ENCODE measurements at regions not wholly inside any gene's neighbourhood (a gene's known extent, or its start where the extent isn't known, plus 50 kb on each side); places are given as distances from the start of the nearest gene placed in this dataset.
"Not testable (repeated sequence)": the region's sequence is repeated elsewhere in the genome, so short reads cannot be mapped to it uniquely, and the experiment has no call there.

GRCh38 chr1:5191470-5191869, 537.1 kb downstream of the AJAP1 start:
- no peak for DNase-seq

DNA sequence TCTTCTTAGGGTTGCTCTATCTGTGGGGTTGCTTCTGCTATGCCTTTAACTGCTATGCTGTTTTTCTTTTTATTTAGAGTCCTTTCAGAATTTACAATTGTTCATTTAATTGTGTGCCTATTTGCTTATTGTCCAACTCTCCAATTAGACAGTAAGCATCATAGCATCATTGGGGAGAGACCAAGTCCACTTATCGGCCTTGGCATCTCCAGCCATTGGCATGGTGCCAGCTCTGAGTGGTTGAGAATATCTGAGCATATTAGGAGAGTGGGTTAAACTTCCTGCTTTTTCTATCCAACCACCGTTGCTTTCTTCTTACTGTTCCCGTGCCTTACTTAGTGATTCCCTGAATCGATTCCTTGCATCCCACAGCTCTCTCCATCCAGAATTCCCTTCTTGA, 535.0 kb downstream of the AJAP1 start:
- no peak for DNase-seq

DNA sequence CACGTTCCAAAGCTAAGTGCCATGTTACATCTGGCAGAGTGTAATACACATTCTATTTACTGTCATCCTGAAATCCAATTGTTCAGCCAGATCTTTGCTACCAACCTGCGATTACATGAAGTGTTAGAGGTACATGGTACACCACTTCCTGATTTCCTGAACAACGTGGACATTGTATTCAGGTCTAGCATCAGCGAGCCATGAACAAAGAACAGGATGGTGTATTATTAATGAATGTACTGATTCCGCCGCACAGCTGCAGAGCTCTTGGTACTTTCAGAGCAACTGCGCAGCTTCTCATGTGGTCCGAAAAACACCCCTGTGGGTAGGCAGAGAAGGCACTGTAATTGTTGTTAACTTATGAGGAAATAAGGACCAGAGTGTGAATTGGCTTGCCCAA, 511.4 kb downstream of the AJAP1 start:
- DNase-seq, result no peak

GRCh38 chr1:5164158-5164557, 509.7 kb downstream of the AJAP1 start:
- no peak for DNase-seq

GRCh38 chr1:5161372-5161771, 507.0 kb downstream of the AJAP1 start:
- no peak for DNase-seq

- no peak for DNase-seq
Observed at GRCh38 chr1:5157175-5157574, 502.8 kb downstream of the AJAP1 start.

DNA sequence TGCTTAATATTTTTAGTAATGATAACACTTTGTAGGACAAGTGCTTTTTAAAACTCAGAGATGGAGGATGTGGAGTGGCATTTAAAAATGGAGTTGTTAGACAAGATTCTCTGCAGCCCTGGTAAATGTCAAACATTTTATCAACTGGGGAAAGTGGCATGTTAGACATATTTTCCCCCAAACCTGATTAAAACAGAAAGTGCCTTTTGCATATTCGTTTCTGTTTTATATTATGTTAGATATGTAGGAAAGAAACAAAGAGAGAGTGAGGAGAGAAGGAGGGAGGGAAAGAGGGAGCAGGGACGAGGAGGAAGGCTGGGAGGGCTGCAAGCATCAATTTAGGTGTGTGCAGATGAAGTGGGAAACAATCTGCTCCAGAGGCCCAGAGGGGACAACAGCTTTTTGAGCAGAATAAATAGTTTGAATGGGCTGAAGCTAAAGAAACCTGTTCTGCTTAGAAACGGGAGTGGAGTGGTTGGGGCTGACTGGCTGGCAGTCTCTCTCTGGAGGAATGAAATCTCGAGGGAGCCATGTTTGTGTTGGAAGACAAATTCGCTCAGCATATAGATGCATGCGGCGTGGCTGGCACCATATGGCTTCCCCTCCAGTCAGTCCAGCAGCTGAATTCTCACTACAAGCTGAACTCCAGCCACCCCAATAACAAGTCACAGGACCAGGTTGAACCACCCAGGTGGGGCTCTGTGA, 502.2 kb downstream of the AJAP1 start:
- no peak for DNase-seq

- DNase-seq, result no peak
Observed at GRCh38 chr1:5151511-5151910, 497.1 kb downstream of the AJAP1 start.

DNA sequence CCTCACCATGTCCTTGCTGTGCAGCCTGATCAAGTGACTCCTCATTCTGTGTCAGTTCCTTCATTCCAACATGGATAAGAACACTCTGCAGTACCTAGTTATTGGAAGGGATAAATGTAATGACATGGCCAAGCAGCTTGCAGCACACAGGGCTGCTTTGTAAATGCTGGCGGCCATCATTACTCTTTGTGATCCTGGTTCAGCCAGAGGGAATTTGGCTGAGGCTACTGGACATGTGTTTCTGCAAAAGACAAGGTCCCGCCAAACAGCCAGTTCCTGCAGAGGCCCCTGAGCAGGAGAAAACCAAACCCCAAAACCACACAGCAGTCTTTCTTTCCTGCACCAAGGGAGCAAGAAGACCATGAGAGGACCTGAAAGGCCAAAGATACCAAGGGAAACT, 495.8 kb downstream of the AJAP1 start:
- DNase-seq, result no peak

DNA sequence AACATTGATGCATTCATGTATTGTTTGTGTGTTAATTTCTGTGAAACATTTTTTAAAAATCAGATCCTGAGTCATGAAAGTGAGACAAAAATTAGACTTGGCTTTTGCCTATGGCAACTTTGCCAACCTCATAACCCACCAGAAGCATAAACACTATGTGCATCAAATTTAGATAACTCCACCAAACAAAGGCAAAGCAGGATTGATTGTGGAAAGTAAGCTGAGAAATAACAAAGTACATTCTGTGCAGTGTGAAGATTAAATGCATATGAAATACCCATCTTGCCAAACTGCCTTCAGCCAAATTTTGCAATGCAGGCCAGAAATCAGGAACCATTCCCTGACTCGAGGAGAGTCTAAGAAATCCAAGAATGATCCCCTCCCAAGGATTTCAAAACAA, 493.4 kb downstream of the AJAP1 start:
- DNase-seq, result no peak

GRCh38 chr1:5142389-5142788, 488.0 kb downstream of the AJAP1 start:
- no peak for DNase-seq

DNA sequence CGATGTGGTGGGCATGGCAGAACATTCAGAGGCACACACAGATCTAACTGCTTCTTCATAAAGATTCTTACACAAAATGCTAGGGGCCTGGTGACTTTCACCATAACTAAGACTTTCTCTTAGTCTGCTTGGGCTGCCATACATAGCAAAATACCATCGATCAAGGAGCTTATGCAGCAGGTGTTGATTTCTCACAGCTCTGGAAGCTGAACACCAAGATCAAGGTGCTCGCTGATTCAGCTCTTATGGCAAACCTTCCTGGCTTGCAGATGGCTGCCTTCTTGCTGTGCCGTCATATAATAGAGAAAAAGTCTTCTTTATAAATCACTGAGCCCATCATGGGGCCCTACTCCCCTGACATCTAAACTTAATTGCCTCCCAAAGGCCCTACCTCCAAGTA, 487.3 kb downstream of the AJAP1 start:
- no peak for DNase-seq

DNA sequence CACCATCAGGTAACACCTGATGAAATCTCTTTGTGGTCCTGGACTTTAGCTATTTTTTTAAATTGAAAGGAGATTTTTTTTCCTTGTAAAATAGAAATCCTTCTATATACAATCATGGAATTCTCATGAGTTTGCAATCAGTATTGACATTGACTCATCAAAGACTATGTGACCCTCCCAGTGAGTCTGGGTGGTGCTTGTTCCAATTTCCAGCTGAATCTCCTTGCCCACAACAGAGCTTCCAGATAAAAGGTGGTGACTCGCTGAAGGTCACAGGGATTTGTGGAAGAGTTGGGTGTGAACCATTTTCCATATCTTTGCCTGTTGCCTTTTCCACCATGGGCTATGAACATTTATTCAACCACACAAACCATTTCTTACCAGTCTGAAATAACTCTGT, 486.6 kb downstream of the AJAP1 start:
- no peak for DNase-seq

DNA sequence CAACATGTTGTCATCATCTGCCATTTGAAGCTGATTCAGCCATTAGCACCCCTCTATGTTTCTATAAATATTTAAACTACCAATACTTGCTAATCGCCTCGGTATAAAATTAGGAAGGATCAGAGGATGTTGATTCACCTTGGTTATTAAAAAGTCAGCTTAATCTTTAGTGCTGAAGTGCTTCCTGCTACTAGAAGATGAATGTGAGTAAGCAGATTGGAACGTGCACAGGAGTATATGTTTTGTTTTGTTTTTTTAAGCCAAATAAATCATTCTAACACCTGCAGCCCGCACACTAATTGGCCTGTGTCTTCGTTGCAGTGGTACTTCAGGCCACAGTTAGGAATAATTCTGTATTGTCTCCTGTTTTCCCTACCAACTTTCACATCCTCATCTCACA, 485.7 kb downstream of the AJAP1 start:
- no peak for DNase-seq

DNA sequence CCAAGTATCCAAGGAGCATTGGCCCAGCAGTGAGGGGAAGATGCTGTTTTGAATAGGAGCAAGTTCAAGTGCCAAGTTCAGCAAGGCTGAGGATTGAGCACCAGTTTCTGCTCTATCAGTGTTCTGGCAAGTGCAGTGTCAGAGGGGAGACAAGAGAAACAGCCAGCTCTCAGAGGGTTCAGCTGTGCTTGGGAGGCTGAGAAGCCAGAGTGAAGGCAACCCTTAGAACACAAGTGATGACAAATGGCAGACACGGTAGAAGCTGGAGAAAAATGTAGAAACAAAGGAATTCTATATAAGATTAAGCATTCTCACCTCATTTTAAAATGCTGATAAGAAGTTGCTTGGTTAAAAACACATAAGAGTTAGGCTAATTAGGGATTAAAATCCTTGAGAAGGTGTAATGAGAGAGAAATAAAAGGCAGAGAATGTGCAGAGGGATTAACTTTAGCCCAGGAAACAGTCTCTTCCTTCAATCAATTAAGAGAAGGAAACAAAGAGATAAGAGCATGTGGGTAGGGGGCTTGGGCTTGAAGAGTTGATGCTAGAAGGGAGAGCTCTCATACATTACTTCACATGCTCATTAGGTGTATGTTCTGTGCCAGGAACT, 475.4 kb downstream of the AJAP1 start:
- no peak for DNase-seq

DNA sequence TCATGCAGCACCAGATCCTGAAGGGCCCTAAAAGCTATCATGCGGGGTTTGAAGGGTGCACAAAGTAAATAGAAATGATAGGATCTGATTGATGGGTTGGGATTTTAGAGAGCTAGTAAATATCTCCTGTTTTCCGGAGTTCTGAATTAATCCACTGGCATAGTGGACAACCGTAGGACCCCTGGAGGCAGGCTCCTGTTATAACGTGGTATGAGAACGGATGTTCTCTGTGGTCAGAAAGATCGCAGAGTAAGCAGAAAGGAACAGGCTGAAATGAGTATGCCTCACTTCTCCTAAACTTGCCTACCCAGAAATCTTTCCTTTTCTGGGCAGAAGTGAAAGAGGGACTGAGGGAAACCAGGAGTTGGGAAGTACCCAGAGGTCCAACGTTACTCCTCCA, 470.8 kb downstream of the AJAP1 start:
- no peak for DNase-seq

GRCh38 chr1:5120559-5120958, 466.1 kb downstream of the AJAP1 start:
- no peak for DNase-seq

GRCh38 chr1:5119366-5120234, 465.2 kb downstream of the AJAP1 start:
- DNase-seq, result no peak

- not testable (repeated sequence) for DNase-seq
Observed at GRCh38 chr1:5118771-5119170, 464.4 kb downstream of the AJAP1 start.

DNA sequence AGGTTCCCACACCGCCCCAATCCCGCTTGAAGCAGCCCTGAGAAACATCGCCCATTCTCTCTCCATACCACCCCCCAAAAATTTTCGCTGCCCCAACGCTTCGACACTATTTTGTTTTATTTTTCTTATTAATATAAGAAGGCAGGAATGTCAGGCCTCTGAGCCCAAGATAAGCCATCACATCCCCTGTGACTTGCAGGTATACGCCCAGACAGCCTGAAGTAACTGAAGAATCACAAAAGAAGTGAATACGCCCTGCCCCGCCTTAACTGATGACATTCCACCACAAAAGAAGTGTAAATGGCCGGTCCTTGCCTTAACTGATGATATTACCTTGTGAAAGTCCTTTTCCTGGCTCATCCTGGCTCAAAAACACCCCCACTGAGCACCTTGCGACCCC, 463.9 kb downstream of the AJAP1 start:
- not testable (repeated sequence) for DNase-seq

DNA sequence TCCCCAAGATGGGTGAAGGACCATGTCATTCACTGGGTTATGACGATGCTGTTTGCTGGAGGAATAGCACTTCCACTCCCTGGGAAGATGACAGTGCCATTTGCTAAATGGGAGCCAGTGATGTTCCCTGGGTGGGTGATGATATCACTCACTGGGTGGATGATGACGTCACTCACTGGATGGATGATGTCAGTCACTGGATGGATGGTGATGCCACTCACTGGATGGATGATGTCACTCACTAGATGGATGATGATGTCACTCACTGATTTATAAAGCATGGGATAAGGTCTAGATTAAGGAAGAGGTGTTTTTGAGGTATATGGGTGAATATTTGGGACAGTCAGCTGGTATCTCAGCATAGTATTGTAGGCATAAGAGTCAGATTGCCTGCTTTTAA, 457.2 kb downstream of the AJAP1 start:
- DNase-seq, result no peak

DNA sequence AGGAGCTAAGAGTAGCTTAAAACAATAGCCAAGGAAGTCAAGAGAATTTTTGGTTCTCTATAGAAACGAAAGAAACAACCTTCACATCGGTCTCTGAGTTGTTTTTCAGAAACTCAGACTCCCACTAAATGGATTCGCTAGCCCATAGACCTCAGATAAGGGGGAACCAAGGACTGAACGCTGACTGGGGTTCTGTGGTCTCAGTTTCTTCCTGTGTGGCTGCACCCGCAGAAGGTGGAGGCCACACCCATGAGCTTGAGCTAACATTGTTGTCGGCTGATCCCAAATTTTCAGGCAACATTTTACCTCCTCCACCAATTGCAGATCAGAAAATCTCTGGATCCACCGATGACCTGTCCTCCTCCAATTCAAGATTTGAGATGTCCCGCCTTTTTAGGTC, 456.1 kb downstream of the AJAP1 start:
- no peak for DNase-seq

DNA sequence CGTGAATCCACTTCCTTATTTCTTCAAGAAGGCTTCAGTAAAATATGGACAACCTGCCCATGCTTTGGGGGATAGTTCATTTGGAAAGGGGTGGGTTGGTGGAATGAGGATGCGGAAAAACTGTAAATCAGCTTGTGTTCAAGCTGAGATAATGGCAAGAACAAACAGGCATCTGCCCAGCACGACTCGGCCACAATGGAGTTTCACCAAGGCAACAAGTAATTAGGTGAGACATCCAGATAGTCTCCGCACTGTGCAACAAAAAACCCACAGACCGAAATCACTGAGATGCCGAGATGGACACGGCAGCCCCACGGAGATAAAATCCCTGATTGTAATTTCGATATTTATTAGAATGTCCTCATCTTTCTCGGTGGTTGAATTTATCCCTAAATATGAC, 455.2 kb downstream of the AJAP1 start:
- DNase-seq, result no peak

DNA sequence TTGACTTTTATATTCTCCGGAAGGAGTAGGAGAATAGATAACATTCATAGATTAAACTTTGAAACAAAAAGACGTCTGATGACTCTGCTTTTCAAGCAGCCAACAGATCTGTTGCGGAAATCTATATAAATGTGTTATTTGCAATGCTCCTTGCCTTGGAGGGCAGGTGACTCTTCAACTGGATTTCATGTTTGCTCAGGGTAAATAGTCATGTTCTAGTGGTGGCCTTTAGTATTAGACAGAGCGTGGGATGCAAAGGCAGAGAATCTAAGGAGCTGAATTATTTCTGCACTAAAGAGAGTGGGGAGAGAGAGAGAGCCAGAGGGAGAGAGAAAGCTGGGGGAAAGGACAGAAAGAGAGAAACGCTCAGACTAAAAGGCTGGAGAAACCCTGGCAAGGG, 454.3 kb downstream of the AJAP1 start:
- no peak for DNase-seq
